Activated naive CD4-positive, alpha-beta T cell treated with anti-CD3 and anti-CD28 coated beads, Interleukin-2, amount 10 ng/mL, durations not matched to agents 7 days and 5 days (primary cell): ENCODE measurements at regions not wholly inside any gene's neighbourhood (a gene's known extent, or its start where the extent isn't known, plus 50 kb on each side); places are given as distances from the start of the nearest gene placed in this dataset.

Experiments used
- CTCF ChIA-PET: fragments of 350-600 bp; sonication (Branson Sonifier 250); formaldehyde crosslinking; loops from one replicate; lab custom pipeline; 2021; ENCODE audit warnings: antibody characterized with exemption; lab: Charles Lee
- DNase-seq: peaks from one replicate; pipeline ENCODE4 v3.0.0-alpha.2; 2020
- H3K27ac Mint-ChIP-seq: one replicate; pipeline ENCODE4 v1.8.0; 2021; ENCODE audit warnings: mild to moderate bottlenecking, moderate library complexity, mixed read lengths
- H3K27me3 Mint-ChIP-seq: one replicate; pipeline ENCODE4 v1.8.0; 2021; ENCODE audit warnings: mild to moderate bottlenecking, mixed read lengths
- H3K36me3 Mint-ChIP-seq: one replicate; pipeline ENCODE4 v1.8.0; 2021; ENCODE audit warnings: mixed read lengths
- H3K4me1 Mint-ChIP-seq: one replicate; pipeline ENCODE4 v1.8.0; 2021; ENCODE audit warnings: mixed read lengths
- H3K4me3 Mint-ChIP-seq: one replicate; pipeline ENCODE4 v1.8.0; 2021; ENCODE audit warnings: mild to moderate bottlenecking, moderate library complexity, mixed read lengths
- H3K9me3 Mint-ChIP-seq: one replicate; pipeline ENCODE4 v1.8.0; 2021; ENCODE audit warnings: mixed read lengths

DNA sequence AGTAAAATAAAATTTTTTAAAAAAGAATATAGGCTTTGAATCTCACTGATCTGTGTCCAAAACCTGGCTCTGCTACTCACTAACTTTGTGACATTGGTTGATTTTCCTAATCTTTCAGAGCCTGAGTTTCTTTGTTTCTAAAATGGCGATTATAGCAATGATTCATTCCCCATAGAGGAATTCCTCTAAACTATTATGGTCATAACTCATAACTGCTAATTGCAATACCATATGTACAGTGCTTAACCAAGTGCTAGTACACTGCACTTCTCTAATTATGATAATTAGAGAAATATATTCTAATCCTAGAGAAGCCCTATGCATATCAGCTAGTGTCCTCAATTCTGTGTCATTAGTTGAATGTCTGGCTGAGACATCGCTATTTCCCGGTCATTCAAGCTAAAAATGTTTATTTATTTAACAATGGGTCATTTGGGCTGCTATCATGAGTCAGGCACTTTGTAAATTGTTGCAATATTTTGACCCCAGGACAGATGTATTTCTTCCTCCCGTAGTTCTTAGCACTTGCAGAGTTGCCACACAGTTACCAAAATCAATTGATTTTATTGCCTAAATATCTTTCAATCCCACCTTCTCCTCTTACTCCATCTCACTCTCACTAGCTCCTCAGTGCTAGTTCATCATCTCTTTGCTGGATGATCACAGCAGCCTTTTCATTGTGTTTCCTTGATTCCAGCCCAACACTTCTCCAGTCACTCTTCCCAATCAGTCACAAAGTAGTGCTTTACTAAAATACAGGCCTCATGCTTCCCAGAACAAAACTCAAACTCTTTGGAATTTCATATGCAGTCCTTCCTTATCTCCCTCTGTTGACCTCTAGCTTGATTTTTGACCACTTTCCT lies 200.9 kb upstream of the PAPPA start:
- no peak for DNase-seq
- H3K9me3 Mint-ChIP-seq: peaks cover 2% of the 10 kb centered on the region
- H3K4me1 Mint-ChIP-seq: no peaks in the 10 kb centered on the region
- CTCF ChIA-PET: no interaction called here
- H3K4me3 Mint-ChIP-seq: no peak overlapping the region
- no peak overlapping the region for H3K27ac Mint-ChIP-seq
- H3K27me3 Mint-ChIP-seq: no peaks in the 10 kb centered on the region
- H3K36me3 Mint-ChIP-seq: no peaks in the 10 kb centered on the region

DNA sequence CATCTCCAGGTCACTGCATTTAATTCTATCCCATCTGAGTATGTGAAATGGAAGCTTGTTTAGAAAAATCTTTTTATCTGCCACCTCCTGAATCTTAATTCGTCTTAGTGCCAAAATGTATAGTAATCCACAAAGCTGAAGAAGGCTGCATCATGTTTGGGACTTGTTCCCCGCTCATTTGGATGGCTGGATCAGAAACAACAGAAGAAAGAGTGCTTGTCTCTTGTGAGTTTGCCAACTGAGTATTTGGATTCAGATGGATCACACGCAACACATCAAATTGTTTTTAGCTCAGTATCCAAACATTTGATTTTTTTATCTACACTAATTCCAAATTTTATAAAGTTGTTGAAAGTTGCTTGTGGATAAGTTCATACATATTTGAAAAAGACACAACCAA lies 197.2 kb upstream of the PAPPA start:
- no peaks in the 10 kb centered on the region for H3K36me3 Mint-ChIP-seq
- H3K4me1 Mint-ChIP-seq: no peaks in the 10 kb centered on the region
- no peak overlapping the region for H3K4me3 Mint-ChIP-seq
- H3K27ac Mint-ChIP-seq: no peak overlapping the region
- DNase-seq: no peak
- CTCF ChIA-PET: no interaction called here
- peaks cover 2% of the 10 kb centered on the region for H3K9me3 Mint-ChIP-seq
- no peaks in the 10 kb centered on the region for H3K27me3 Mint-ChIP-seq

DNA sequence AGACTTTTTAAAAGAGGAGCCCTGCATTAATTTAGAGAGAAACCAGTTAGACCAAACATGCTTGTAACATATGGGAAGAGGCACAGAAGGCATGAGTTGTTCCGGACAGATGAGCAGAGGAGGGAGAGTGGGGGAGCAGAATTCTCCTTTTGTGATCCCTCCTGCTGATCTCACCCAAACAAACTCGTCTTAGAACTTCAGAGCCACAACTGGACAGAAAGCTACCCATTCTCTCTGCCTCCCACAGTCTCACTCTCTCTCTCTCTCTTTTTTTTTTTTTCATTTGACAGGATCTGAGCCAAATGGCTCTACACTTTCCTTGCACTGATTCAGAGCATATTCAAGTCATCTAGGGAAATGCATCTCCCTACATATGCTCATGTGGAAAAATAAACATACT lies 196.0 kb upstream of the PAPPA start:
- CTCF ChIA-PET: no interaction called here
- Mint-ChIP-seq H3K27ac (no peak overlapping the region), H3K36me3 (no peaks in the 10 kb centered on the region), H3K4me1 (no peaks in the 10 kb centered on the region), H3K4me3 (no peak overlapping the region), H3K9me3 (peaks cover 2% of the 10 kb centered on the region), H3K27me3 (no peaks in the 10 kb centered on the region)
- DNase-seq: no peak

GRCh38 chr9:115964710-115965347 lies 188.8 kb upstream of the PAPPA start:
- no peak for DNase-seq
- CTCF ChIA-PET: no interaction called here
- Mint-ChIP-seq H3K9me3 (peaks cover 2% of the 10 kb centered on the region), H3K4me1 (no peaks in the 10 kb centered on the region), H3K27me3 (no peaks in the 10 kb centered on the region), H3K4me3 (no peak overlapping the region), H3K27ac (no peak overlapping the region), H3K36me3 (no peaks in the 10 kb centered on the region)

DNA sequence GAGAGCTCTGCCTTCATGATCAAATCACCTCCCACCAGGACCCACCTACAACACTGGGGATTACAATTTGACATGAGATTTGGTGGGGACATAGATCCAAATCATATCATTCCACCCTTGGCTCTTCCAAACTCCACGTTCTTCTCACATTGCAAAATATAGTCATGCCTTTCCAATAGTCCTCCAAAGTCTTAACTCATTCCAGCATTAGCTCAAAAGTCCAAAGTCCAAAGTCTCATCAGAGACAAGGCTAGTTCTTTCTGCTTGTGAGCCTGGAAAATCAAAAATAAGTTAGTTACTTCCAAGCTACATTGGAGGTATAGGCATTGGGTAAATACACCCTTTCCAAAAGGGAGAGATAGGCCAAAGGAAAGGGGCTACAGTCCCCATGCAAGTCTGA lies 186.9 kb upstream of the PAPPA start:
- Mint-ChIP-seq H3K9me3 (peaks cover 2% of the 10 kb centered on the region), H3K27ac (no peak overlapping the region), H3K4me1 (no peaks in the 10 kb centered on the region), H3K36me3 (no peaks in the 10 kb centered on the region), H3K4me3 (no peak overlapping the region), H3K27me3 (no peaks in the 10 kb centered on the region)
- CTCF ChIA-PET: no interaction called here
- DNase-seq: no peak

- no peaks in the 10 kb centered on the region for H3K4me1 Mint-ChIP-seq
- H3K36me3 Mint-ChIP-seq: no peaks in the 10 kb centered on the region
- no peaks in the 10 kb centered on the region for H3K27me3 Mint-ChIP-seq
- no peak overlapping the region for H3K4me3 Mint-ChIP-seq
- CTCF ChIA-PET: no interaction called here
- no peak for DNase-seq
- H3K27ac Mint-ChIP-seq: no peak overlapping the region
- H3K9me3 Mint-ChIP-seq: no peaks in the 10 kb centered on the region
These were observed 184.5 kb upstream of the PAPPA start for GRCh38 chr9:115969096-115969495.

DNA sequence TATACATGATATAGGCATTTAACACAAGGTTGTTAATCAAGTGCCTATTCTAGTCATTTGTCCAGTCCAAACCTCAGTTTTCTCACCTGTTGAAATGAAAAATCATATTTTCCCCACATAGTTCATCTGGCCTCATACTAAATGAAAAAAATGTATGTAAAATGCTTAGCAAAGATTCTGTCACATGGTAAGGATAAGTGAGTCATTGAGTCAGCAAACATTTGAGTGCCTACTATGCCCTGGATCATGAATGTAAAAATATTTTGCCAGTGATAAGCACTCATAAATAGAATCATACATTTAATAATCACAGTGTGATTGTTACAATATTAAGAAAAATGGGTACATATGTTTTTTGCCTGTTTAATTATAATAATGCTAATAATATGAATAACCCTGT lies 181.2 kb upstream of the PAPPA start:
- Mint-ChIP-seq H3K9me3 (no peaks in the 10 kb centered on the region), H3K27ac (no peak overlapping the region), H3K36me3 (no peaks in the 10 kb centered on the region), H3K4me1 (no peaks in the 10 kb centered on the region), H3K4me3 (no peak overlapping the region), H3K27me3 (no peaks in the 10 kb centered on the region)
- no peak for DNase-seq
- CTCF ChIA-PET: no interaction called here

DNA sequence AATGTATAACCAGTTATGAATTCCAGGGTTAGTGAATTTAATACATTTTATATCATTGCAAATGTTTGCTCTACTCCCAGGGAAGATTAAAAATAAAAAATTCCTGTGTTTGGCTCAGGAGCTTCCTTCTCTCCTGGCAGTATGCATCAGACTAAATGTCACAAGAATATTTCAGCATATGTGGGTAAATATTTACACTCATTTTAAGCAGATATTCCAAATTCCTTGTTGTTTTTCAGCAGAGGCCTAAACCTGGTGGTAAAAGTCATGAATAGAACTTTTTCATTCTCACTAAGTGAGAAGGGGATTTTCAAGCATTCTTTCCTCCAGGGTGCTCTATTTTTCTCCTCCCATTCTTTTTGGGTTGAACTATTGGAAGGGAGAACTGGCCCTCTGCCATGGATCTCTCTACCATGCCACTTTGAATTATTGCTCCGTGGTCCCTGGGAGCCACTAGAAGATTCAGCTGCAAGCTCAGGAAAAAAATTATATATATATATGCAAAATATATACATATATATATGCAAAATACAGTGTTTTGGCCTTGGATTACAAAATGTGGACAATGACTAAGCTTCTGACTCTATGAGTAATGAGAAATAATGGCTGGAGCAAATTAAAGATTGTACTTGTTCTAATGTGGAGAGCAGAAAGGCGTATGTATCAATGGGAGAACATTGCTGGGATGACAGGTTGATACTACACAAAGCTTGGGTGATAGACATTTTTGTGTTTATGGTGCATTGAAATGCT lies 180.6 kb upstream of the PAPPA start:
- H3K27ac Mint-ChIP-seq: no peak overlapping the region
- DNase-seq: no peak
- CTCF ChIA-PET: interaction anchor here (0.6 kb wide), 1 partner anchor 195 kb away, joined by 3 read pairs; no protein-coding TSS in a partner anchor

GRCh38 chr9:115976781-115977180 lies 176.8 kb upstream of the PAPPA start:
- Mint-ChIP-seq H3K27me3 (no peaks in the 10 kb centered on the region), H3K9me3 (no peaks in the 10 kb centered on the region), H3K36me3 (no peaks in the 10 kb centered on the region), H3K27ac (no peak overlapping the region), H3K4me3 (no peak overlapping the region), H3K4me1 (no peaks in the 10 kb centered on the region)
- CTCF ChIA-PET: no interaction called here
- DNase-seq: no peak

More for the DNA sequence above, 180.6 kb upstream of the PAPPA start:
- Mint-ChIP-seq H3K9me3 (no peaks in the 10 kb centered on the region), H3K36me3 (no peaks in the 10 kb centered on the region), H3K4me1 (no peaks in the 10 kb centered on the region), H3K27me3 (no peaks in the 10 kb centered on the region), H3K4me3 (no peak overlapping the region)

GRCh38 chr9:115978091-115978490 lies 175.5 kb upstream of the PAPPA start:
- no peak overlapping the region for H3K27ac Mint-ChIP-seq
- no peaks in the 10 kb centered on the region for H3K9me3 Mint-ChIP-seq
- H3K4me1 Mint-ChIP-seq: no peaks in the 10 kb centered on the region
- H3K4me3 Mint-ChIP-seq: no peak overlapping the region
- H3K27me3 Mint-ChIP-seq: no peaks in the 10 kb centered on the region
- H3K36me3 Mint-ChIP-seq: no peaks in the 10 kb centered on the region
- CTCF ChIA-PET: no interaction called here
- DNase-seq: no peak

GRCh38 chr9:115978659-115979096 lies 174.9 kb upstream of the PAPPA start:
- no peak overlapping the region for H3K27ac Mint-ChIP-seq
- DNase-seq: no peak
- CTCF ChIA-PET: no interaction called here
- no peaks in the 10 kb centered on the region for H3K4me1 Mint-ChIP-seq
- H3K9me3 Mint-ChIP-seq: no peaks in the 10 kb centered on the region
- no peaks in the 10 kb centered on the region for H3K27me3 Mint-ChIP-seq
- H3K4me3 Mint-ChIP-seq: no peak overlapping the region
- H3K36me3 Mint-ChIP-seq: no peaks in the 10 kb centered on the region

DNA sequence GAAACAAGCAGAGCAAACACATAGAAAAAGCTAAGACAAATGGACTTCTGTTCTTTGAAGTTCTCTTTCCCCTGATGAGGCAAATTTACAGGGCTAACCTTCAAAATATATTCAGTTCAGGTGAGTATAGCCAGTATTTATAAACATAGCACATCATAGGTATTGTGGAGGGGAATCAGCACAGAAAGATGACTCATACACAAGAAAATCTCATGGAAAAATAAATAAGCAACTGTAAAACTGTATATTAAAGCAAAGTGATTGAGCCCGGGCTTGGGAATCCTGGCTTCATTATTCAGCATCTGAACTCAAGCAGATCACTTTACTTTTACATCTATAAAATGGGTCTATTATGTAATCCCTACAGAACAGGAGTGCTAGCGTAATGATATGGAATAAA lies 173.5 kb upstream of the PAPPA start:
- no peak overlapping the region for H3K27ac Mint-ChIP-seq
- DNase-seq: no peak
- no peaks in the 10 kb centered on the region for H3K27me3 Mint-ChIP-seq
- no peak overlapping the region for H3K4me3 Mint-ChIP-seq
- no peaks in the 10 kb centered on the region for H3K9me3 Mint-ChIP-seq
- H3K36me3 Mint-ChIP-seq: no peaks in the 10 kb centered on the region
- H3K4me1 Mint-ChIP-seq: no peaks in the 10 kb centered on the region
- CTCF ChIA-PET: no interaction called here

GRCh38 chr9:115980502-115980901 lies 173.1 kb upstream of the PAPPA start:
- H3K4me1 Mint-ChIP-seq: no peaks in the 10 kb centered on the region
- H3K36me3 Mint-ChIP-seq: no peaks in the 10 kb centered on the region
- H3K9me3 Mint-ChIP-seq: no peaks in the 10 kb centered on the region
- H3K4me3 Mint-ChIP-seq: no peak overlapping the region
- CTCF ChIA-PET: no interaction called here
- H3K27me3 Mint-ChIP-seq: no peaks in the 10 kb centered on the region
- no peak for DNase-seq
- no peak overlapping the region for H3K27ac Mint-ChIP-seq

DNA sequence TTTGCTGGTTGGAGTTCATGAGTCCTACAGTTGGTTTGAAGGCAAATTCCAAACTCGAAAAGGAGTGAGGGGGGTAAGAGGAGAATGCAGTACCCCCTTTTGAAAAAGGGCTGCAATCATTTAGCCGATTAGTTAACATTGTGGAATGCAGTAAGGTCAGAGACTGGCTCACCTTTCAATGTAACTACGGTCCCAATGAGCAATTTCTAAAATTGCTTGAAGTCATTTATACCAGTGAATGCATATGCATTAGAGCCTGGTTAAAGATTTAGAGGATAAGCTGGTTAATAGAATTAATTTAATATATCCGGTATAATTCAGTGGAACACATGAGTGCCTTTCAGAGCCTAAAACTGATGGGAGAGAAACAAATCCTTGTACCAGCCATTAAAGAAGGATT lies 172.6 kb upstream of the PAPPA start:
- no peaks in the 10 kb centered on the region for H3K9me3 Mint-ChIP-seq
- H3K4me1 Mint-ChIP-seq: no peaks in the 10 kb centered on the region
- no peak for DNase-seq
- CTCF ChIA-PET: no interaction called here
- H3K27ac Mint-ChIP-seq: no peak overlapping the region
- no peak overlapping the region for H3K4me3 Mint-ChIP-seq
- no peaks in the 10 kb centered on the region for H3K36me3 Mint-ChIP-seq
- no peaks in the 10 kb centered on the region for H3K27me3 Mint-ChIP-seq
